ENCODE measurements at regions not wholly inside any gene's neighbourhood (a gene's known extent, or its start where the extent isn't known, plus 50 kb on each side); places are given as distances from the start of the nearest gene placed in this dataset.

DNA sequence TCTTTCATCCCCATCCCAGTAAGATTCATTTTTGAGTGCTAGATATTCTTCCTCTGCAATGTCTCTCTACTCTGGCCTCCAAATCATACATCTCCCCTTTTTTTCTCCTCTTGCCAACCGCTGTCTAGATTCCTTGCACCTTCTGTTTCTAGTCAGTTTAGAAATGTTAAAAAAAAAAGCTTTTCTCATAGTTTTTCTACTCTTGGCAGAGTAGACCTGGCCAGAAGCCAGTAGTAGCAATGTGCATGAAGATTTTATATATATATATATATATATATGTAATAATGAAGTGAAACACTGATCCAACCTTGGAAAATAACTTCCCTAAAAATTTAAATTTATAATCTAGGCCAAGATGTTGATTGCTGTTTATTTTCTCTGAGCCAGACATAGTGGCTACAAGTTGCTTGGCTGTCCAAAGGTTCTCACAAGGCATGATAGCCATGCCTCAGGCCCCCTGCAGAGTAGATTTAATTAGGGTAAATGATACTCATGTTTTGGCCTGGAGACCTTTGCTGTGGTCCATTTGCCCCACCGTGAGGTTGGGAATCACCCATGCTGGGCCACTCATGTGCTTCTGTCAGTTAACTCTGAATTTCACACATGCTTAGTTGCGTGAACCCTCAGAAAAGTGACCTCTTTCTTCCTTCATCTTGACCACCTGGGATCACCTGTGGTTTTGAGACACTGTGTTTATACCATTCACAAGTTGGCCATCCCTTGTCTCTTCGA is 103.4 kb upstream of the KCNE2 start:
- peaks cover 5 to 7% of the 10 kb centered on the region in 2 donors for H3K9me3 ChIP-seq
- no peak for TF ChIP-seq POLR2AphosphoS5 (IDR thresholded peaks at IDR 0.05)
- no peak for TF ChIP-seq EP300 (IDR thresholded peaks at IDR 0.05; ENCODE audit: low read depth)
- TF ChIP-seq POLR2A (IDR thresholded peaks at IDR 0.05) = no peak
- TF ChIP-seq, protein P1, sequence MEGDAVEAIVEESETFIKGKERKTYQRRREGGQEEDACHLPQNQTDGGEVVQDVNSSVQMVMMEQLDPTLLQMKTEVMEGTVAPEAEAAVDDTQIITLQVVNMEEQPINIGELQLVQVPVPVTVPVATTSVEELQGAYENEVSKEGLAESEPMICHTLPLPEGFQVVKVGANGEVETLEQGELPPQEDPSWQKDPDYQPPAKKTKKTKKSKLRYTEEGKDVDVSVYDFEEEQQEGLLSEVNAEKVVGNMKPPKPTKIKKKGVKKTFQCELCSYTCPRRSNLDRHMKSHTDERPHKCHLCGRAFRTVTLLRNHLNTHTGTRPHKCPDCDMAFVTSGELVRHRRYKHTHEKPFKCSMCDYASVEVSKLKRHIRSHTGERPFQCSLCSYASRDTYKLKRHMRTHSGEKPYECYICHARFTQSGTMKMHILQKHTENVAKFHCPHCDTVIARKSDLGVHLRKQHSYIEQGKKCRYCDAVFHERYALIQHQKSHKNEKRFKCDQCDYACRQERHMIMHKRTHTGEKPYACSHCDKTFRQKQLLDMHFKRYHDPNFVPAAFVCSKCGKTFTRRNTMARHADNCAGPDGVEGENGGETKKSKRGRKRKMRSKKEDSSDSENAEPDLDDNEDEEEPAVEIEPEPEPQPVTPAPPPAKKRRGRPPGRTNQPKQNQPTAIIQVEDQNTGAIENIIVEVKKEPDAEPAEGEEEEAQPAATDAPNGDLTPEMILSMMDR (IDR thresholded peaks at IDR 0.05) = no peak
- H3K36me3 ChIP-seq = no peaks in the 10 kb centered on the region
- in situ Hi-C loops (cut with MboI; ENCODE audit: low pct_ligation_motif_present in 1 of 4, low pct_unique_long_range_greater_than_20kb in 1 of 4, low sequenced_read_pairs in 3 of 4) (no loop called here), intact Hi-C loops (cut with DNase I; ENCODE audit: low total_unique reads) (no loop called here)
- no peak overlapping the region for H3K27ac ChIP-seq
- H3K27me3 ChIP-seq = no peaks in the 10 kb centered on the region
- H3K4me1 ChIP-seq = peaks cover 0 to 10% (median 0%) of the 10 kb centered on the region in 4 donors
- H3K4me3 ChIP-seq = no peak overlapping the region
- 77 to 93% methylated on average over 3 to 4 of the region's 4 CpGs for WGBS, 2 donors (ENCODE audit: low coverage in 1 of 2)
- no peak for DNase-seq

GRCh38 chr21:34261841-34262468 is 101.9 kb upstream of the KCNE2 start:
- H3K4me1 ChIP-seq = peaks cover 0 to 10% (median 0%) of the 10 kb centered on the region in 4 donors
- DNase-seq = no peak
- H3K27me3 ChIP-seq = no peaks in the 10 kb centered on the region
- no peak overlapping the region for H3K4me3 ChIP-seq
- in situ Hi-C loops (cut with MboI; ENCODE audit: low pct_ligation_motif_present in 1 of 4, low pct_unique_long_range_greater_than_20kb in 1 of 4, low sequenced_read_pairs in 3 of 4) = no loop called here
- peak overlapping the region in 1 of 4 donors; percentile 35 for H3K27ac ChIP-seq
- peaks cover 0 to 5% of the 10 kb centered on the region in 2 donors for H3K9me3 ChIP-seq
- intact Hi-C loops (cut with DNase I; ENCODE audit: low total_unique reads) = no loop called here
- TF ChIP-seq, protein P1 (IDR thresholded peaks at IDR 0.05) = no peak
- no peaks in the 10 kb centered on the region for H3K36me3 ChIP-seq
- WGBS, 2 donors (ENCODE audit: low coverage in 1 of 2) = 77% methylated on average over 8 of the region's 8 CpGs; no CpG with 5 or more reads in 1 of the 2 donors

DNA sequence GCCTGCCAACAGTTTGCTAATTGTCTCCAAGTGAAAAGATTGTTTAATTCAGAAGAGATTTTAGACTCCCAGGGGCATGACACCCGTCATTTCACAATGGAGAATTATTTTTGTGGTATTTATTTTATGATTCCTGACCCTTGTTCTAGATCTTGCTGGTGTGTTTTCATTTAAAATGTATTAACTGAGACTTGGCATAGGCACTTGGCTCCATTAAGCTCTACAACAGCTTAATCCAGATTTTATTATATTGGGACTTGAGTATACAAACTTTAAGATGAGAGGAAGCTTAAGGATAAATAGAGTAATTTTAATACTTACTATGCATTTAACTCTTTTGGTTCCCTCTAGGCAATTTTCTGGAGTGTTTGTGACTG is 101.3 kb upstream of the KCNE2 start:
- WGBS, 2 donors (ENCODE audit: low coverage in 1 of 2) = 20 to 22% methylated on average over 1 of the region's 1 CpG
- intact Hi-C loops (cut with DNase I; ENCODE audit: low total_unique reads) = no loop called here
- Histone ChIP-seq H3K4me1 (peaks cover 0 to 10% (median 0%) of the 10 kb centered on the region in 4 donors), H3K27me3 (no peaks in the 10 kb centered on the region), H3K9me3 (peaks cover 0 to 5% of the 10 kb centered on the region in 2 donors), H3K4me3 (no peak overlapping the region), H3K27ac (peak overlapping the region in 1 of 4 donors; percentile 35), H3K36me3 (no peaks in the 10 kb centered on the region)
- in situ Hi-C loops (cut with MboI; ENCODE audit: low pct_ligation_motif_present in 1 of 4, low pct_unique_long_range_greater_than_20kb in 1 of 4, low sequenced_read_pairs in 3 of 4) = no loop called here
- no peak for DNase-seq
- no peak for TF ChIP-seq POLR2AphosphoS5 (IDR thresholded peaks at IDR 0.05)
- no peak for TF ChIP-seq POLR2A (IDR thresholded peaks at IDR 0.05)
- TF ChIP-seq EP300 (IDR thresholded peaks at IDR 0.05; ENCODE audit: low read depth) = no peak
- TF ChIP-seq, protein P1 (IDR thresholded peaks at IDR 0.05) = no peak

GRCh38 chr21:34263629-34264028 is 100.2 kb upstream of the KCNE2 start:
- DNase-seq = no peak
- TF ChIP-seq POLR2A (IDR thresholded peaks at IDR 0.05) = no peak
- TF ChIP-seq, protein P1 (IDR thresholded peaks at IDR 0.05) = no peak
- no peak for TF ChIP-seq POLR2AphosphoS5 (IDR thresholded peaks at IDR 0.05)
- Histone ChIP-seq H3K4me1 (peaks cover 0 to 10% (median 0%) of the 10 kb centered on the region in 4 donors), H3K27me3 (no peaks in the 10 kb centered on the region), H3K4me3 (no peak overlapping the region), H3K36me3 (no peaks in the 10 kb centered on the region), H3K9me3 (peaks cover 0 to 5% of the 10 kb centered on the region in 2 donors), H3K27ac (no peak overlapping the region)
- in situ Hi-C loops (cut with MboI; ENCODE audit: low pct_ligation_motif_present in 1 of 4, low pct_unique_long_range_greater_than_20kb in 1 of 4, low sequenced_read_pairs in 3 of 4) = no loop called here
- intact Hi-C loops (cut with DNase I; ENCODE audit: low total_unique reads) = no loop called here
- 81% methylated on average over 2 of the region's 2 CpGs; no CpG with 5 or more reads in 1 of the 2 donors for WGBS, 2 donors (ENCODE audit: low coverage in 1 of 2)
